ENCODE measurements at regions not wholly inside any gene's neighbourhood (a gene's known extent, or its start where the extent isn't known, plus 50 kb on each side); places are given as distances from the start of the nearest gene placed in this dataset.

DNA sequence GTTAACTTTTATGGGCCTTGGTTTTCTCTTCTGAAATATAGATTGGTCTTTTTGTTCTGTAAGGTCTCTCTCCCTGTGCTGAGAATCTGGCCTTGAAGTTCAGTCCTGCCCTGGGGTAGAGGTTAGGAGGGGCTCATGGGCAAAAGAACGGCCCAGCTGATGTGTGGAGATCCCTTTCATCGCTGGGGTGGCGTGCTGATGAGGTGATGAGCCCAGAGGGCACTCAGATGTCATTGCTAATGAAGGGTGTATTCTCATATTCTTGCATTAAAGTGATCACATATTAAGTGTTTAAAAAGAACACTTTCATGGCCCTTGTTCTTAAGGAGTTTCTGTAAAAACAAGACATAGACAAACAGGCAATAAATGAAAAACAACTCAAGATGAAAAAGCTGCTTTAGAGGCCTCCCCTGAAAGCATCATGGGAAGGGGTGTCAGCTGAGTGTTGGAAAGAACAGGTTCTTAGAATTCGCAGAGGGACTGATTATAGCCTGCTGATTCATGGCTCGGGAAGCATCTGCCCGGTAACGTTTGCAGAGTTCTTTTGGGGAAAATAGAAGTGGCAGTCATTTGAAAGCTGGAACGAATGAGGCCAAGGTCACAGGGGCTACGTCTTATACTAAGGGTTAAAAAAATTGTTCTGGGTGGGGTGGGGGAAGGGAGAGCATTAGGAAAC is 72.5 kb upstream of the GPR158 start:
- Histone ChIP-seq H3K23ac (ENCODE audit: low read length) (no peak overlapping the region), H3K18ac (ENCODE audit: low read length) (no peak overlapping the region), H3K4me3 (ENCODE audit: low read length) (no peak overlapping the region), H4K5ac (ENCODE audit: low read length) (no peak overlapping the region), H3K4ac (ENCODE audit: low read depth, low read length) (no peak overlapping the region), H3K9ac (ENCODE audit: low read length) (no peak overlapping the region), H3K79me1 (ENCODE audit: low read length) (no peaks in the 10 kb centered on the region), H3K56ac (ENCODE audit: low read length) (no peak overlapping the region), H3K4me1 (ENCODE audit: control insufficient read depth, low read depth, low read length) (no peaks in the 10 kb centered on the region), H2AK5ac (ENCODE audit: low read length) (no peak overlapping the region), H3K27me3 (ENCODE audit: insufficient read depth, low read length, poor library complexity) (no peaks in the 10 kb centered on the region), H3K4me2 (ENCODE audit: low read length) (no peak overlapping the region), H3K36me3 (ENCODE audit: control insufficient read depth, insufficient read depth, low read length) (no peaks in the 10 kb centered on the region), H4K8ac (ENCODE audit: low read depth, low read length) (no peak overlapping the region), H2BK5ac (ENCODE audit: low read length) (no peak overlapping the region), H3K79me2 (ENCODE audit: control insufficient read depth, insufficient read depth, low read length) (no peaks in the 10 kb centered on the region), H2BK15ac (replicated peaks; ENCODE audit: low read depth) (no peak overlapping the region), H3K27ac (ENCODE audit: low read depth, low read length) (no peak overlapping the region), H2BK120ac (ENCODE audit: low read depth, low read length) (no peak overlapping the region)
- WGBS (ENCODE audit: extremely low coverage, insufficient coverage, low lambda C conversion rate) = no CpG with 5 or more reads among the region's 9 CpGs
- DNase-seq = no peak

DNA sequence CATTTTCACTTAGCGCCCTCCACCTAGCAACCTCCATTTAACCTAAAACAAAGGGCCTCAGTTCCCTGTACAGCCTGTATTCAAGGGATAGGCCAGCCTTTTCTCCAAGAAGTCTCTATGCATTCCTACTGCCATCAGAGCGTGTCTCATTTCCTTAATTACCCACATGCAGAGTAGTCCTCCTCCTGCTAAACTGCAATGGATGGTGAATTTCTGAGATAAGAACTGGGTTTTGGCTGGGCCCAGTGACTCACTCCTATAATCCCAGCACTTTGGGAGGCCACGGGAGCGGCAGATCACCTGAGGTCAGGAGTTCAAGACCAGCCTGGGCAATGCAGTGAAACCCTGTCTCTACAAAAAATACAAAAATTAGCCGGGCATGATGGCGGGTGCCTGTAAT is 71.1 kb upstream of the GPR158 start:
- no peaks in the 10 kb centered on the region for H3K36me3 ChIP-seq (ENCODE audit: control insufficient read depth, insufficient read depth, low read length)
- no peak overlapping the region for H2BK15ac ChIP-seq (replicated peaks; ENCODE audit: low read depth)
- H3K27ac ChIP-seq (ENCODE audit: low read depth, low read length) = no peak overlapping the region

DNA sequence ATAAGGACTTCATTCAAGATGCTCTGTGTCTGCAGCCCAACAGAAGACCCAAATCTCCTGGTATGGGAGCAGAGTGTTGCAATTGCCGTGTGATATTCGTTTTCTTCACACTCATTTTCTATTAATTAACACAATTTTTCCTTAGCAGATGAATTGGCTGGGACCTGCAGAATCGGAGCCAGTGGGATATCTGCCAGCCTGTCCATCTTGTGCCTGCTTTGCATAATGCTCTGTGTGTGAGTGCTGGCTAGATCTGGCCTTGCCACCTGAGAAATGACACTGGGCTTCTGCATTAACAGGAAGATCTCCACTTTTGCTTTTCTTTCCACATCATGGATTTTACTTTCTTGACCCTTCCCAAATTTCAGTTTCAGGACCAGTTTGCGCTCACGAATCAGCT is 70.4 kb upstream of the GPR158 start:
- WGBS (ENCODE audit: extremely low coverage, insufficient coverage, low lambda C conversion rate) = no CpG with 5 or more reads among the region's 5 CpGs
- no peak overlapping the region for H2BK5ac ChIP-seq (ENCODE audit: low read length)
- H3K27me3 ChIP-seq (ENCODE audit: insufficient read depth, low read length, poor library complexity) = no peaks in the 10 kb centered on the region

More for the DNA sequence above, 71.1 kb upstream of the GPR158 start:
- Histone ChIP-seq H4K5ac (ENCODE audit: low read length) (no peak overlapping the region), H3K4me3 (ENCODE audit: low read length) (no peak overlapping the region), H3K4me2 (ENCODE audit: low read length) (no peak overlapping the region), H4K8ac (ENCODE audit: low read depth, low read length) (no peak overlapping the region), H3K4me1 (ENCODE audit: control insufficient read depth, low read depth, low read length) (no peaks in the 10 kb centered on the region), H3K4ac (ENCODE audit: low read depth, low read length) (no peak overlapping the region), H2BK5ac (ENCODE audit: low read length) (no peak overlapping the region), H3K79me2 (ENCODE audit: control insufficient read depth, insufficient read depth, low read length) (no peaks in the 10 kb centered on the region), H3K23ac (ENCODE audit: low read length) (no peak overlapping the region), H3K56ac (ENCODE audit: low read length) (no peak overlapping the region), H3K27me3 (ENCODE audit: insufficient read depth, low read length, poor library complexity) (no peaks in the 10 kb centered on the region), H2BK120ac (ENCODE audit: low read depth, low read length) (no peak overlapping the region), H2AK5ac (ENCODE audit: low read length) (no peak overlapping the region), H3K9ac (ENCODE audit: low read length) (no peak overlapping the region), H3K79me1 (ENCODE audit: low read length) (no peaks in the 10 kb centered on the region), H3K18ac (ENCODE audit: low read length) (no peak overlapping the region)
- no CpG with 5 or more reads among the region's 6 CpGs for WGBS (ENCODE audit: extremely low coverage, insufficient coverage, low lambda C conversion rate)
- DNase-seq = no peak

DNA sequence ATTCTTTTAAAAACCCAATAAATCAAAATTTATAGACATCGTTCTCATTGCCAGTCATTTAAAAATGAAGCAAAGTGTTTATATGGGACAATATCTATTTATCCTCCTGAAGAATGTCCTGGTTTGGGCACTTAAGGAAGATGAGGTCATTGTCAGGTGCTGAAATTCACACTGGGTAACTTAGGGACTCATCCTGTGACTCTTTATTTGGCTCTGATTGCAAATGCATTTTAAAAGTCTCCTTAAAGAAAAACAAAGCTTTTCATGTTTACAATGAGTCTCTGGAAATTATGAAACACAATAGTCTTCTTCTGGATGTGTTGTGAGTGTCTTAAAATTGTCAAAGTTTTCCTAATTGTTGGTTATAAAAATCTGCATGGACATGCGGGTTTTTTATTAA is 69.5 kb upstream of the GPR158 start:
- Histone ChIP-seq H4K8ac (ENCODE audit: low read depth, low read length) (no peak overlapping the region), H3K79me2 (ENCODE audit: control insufficient read depth, insufficient read depth, low read length) (no peaks in the 10 kb centered on the region), H3K56ac (ENCODE audit: low read length) (no peak overlapping the region), H2AK5ac (ENCODE audit: low read length) (no peak overlapping the region), H3K4me1 (ENCODE audit: control insufficient read depth, low read depth, low read length) (no peaks in the 10 kb centered on the region), H3K4me3 (ENCODE audit: low read length) (no peak overlapping the region), H2BK120ac (ENCODE audit: low read depth, low read length) (no peak overlapping the region), H3K4me2 (ENCODE audit: low read length) (no peak overlapping the region), H3K9ac (ENCODE audit: low read length) (no peak overlapping the region), H3K79me1 (ENCODE audit: low read length) (no peaks in the 10 kb centered on the region), H2BK15ac (replicated peaks; ENCODE audit: low read depth) (no peak overlapping the region), H3K36me3 (ENCODE audit: control insufficient read depth, insufficient read depth, low read length) (no peaks in the 10 kb centered on the region), H4K5ac (ENCODE audit: low read length) (no peak overlapping the region), H3K27me3 (ENCODE audit: insufficient read depth, low read length, poor library complexity) (no peaks in the 10 kb centered on the region), H3K4ac (ENCODE audit: low read depth, low read length) (no peak overlapping the region), H3K18ac (ENCODE audit: low read length) (no peak overlapping the region), H3K27ac (ENCODE audit: low read depth, low read length) (no peak overlapping the region), H3K23ac (ENCODE audit: low read length) (no peak overlapping the region), H2BK5ac (ENCODE audit: low read length) (no peak overlapping the region)
- WGBS (ENCODE audit: extremely low coverage, insufficient coverage, low lambda C conversion rate) = no CpG with 5 or more reads among the region's 2 CpGs
- DNase-seq = no peak

More for the DNA sequence above, 70.4 kb upstream of the GPR158 start:
- no peak overlapping the region for H2AK5ac ChIP-seq (ENCODE audit: low read length)
- no peak overlapping the region for H3K23ac ChIP-seq (ENCODE audit: low read length)
- no peak overlapping the region for H3K4me3 ChIP-seq (ENCODE audit: low read length)
- no peak overlapping the region for H3K27ac ChIP-seq (ENCODE audit: low read depth, low read length)
- no peak overlapping the region for H3K9ac ChIP-seq (ENCODE audit: low read length)
- H3K79me2 ChIP-seq (ENCODE audit: control insufficient read depth, insufficient read depth, low read length) = no peaks in the 10 kb centered on the region
- no peak overlapping the region for H3K18ac ChIP-seq (ENCODE audit: low read length)
- H3K4ac ChIP-seq (ENCODE audit: low read depth, low read length) = no peak overlapping the region
- H3K4me1 ChIP-seq (ENCODE audit: control insufficient read depth, low read depth, low read length) = no peaks in the 10 kb centered on the region
- H4K8ac ChIP-seq (ENCODE audit: low read depth, low read length) = no peak overlapping the region
- no peaks in the 10 kb centered on the region for H3K36me3 ChIP-seq (ENCODE audit: control insufficient read depth, insufficient read depth, low read length)
- H2BK15ac ChIP-seq (replicated peaks; ENCODE audit: low read depth) = no peak overlapping the region
- H3K56ac ChIP-seq (ENCODE audit: low read length) = no peak overlapping the region
- no peaks in the 10 kb centered on the region for H3K79me1 ChIP-seq (ENCODE audit: low read length)
- H4K5ac ChIP-seq (ENCODE audit: low read length) = no peak overlapping the region
- no peak overlapping the region for H3K4me2 ChIP-seq (ENCODE audit: low read length)
- no peak overlapping the region for H2BK120ac ChIP-seq (ENCODE audit: low read depth, low read length)
- no peak for DNase-seq

DNA sequence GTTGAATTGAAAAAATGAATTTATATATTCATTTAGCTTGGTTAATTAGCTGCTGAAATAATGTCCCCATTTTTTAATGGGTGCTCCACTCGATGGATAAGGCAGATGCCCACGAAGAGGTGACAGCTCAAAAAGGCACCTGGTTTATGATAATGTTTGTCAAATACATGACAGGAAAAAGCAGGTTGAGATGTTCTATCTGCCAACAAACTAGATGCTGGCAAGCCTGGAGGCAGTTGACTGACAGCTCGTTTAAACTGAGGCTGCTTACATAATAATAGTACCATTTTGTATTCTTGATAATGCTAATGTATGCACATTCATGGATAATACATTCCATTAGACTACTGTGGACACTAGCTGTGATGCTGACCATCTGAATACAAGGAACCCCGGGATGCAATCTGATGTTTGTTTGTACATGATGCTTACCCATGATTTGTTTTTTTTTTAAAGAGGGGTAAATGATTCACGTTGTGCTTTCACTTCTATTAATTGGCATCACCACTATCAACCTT is 69.0 kb upstream of the GPR158 start:
- H3K27ac ChIP-seq (ENCODE audit: low read depth, low read length) = no peak overlapping the region
- no peaks in the 10 kb centered on the region for H3K79me2 ChIP-seq (ENCODE audit: control insufficient read depth, insufficient read depth, low read length)
- no peak overlapping the region for H3K18ac ChIP-seq (ENCODE audit: low read length)
- no peak overlapping the region for H2BK5ac ChIP-seq (ENCODE audit: low read length)
- H2AK5ac ChIP-seq (ENCODE audit: low read length) = no peak overlapping the region
- no peak overlapping the region for H2BK120ac ChIP-seq (ENCODE audit: low read depth, low read length)
- H4K8ac ChIP-seq (ENCODE audit: low read depth, low read length) = no peak overlapping the region
- H3K4me1 ChIP-seq (ENCODE audit: control insufficient read depth, low read depth, low read length) = no peaks in the 10 kb centered on the region
- H3K4me3 ChIP-seq (ENCODE audit: low read length) = no peak overlapping the region
- no peaks in the 10 kb centered on the region for H3K27me3 ChIP-seq (ENCODE audit: insufficient read depth, low read length, poor library complexity)
- no peak for DNase-seq
- no peak overlapping the region for H2BK15ac ChIP-seq (replicated peaks; ENCODE audit: low read depth)
- H3K56ac ChIP-seq (ENCODE audit: low read length) = no peak overlapping the region
- H3K36me3 ChIP-seq (ENCODE audit: control insufficient read depth, insufficient read depth, low read length) = no peaks in the 10 kb centered on the region
- H3K23ac ChIP-seq (ENCODE audit: low read length) = no peak overlapping the region
- H3K79me1 ChIP-seq (ENCODE audit: low read length) = no peaks in the 10 kb centered on the region
- WGBS (ENCODE audit: extremely low coverage, insufficient coverage, low lambda C conversion rate) = no CpG with 5 or more reads among the region's 5 CpGs
- H4K5ac ChIP-seq (ENCODE audit: low read length) = no peak overlapping the region
- H3K4me2 ChIP-seq (ENCODE audit: low read length) = no peak overlapping the region
- H3K4ac ChIP-seq (ENCODE audit: low read depth, low read length) = no peak overlapping the region
- H3K9ac ChIP-seq (ENCODE audit: low read length) = no peak overlapping the region

DNA sequence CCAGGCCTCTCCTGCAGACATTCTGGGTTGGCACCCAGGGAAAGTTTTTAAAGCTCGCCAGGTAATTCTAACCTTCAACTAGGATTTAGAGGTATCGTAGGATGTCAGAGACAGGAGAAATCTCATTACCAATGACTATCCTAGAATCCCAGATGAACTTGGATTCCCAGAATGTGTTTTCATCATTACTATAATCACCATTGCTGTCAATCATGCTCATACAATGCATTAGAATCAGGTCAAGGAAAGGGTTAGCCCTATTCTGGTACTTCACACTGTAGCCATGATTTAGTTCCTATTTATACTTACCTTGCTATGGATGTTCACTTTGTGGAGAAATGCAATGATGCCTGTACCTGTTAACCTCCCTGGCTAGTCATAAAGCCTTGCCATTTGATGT is 67.0 kb upstream of the GPR158 start:
- H3K4me2 ChIP-seq (ENCODE audit: low read length) = no peak overlapping the region
- H2BK15ac ChIP-seq (replicated peaks; ENCODE audit: low read depth) = no peak overlapping the region
- no peak overlapping the region for H4K5ac ChIP-seq (ENCODE audit: low read length)
- H3K56ac ChIP-seq (ENCODE audit: low read length) = no peak overlapping the region
- no peaks in the 10 kb centered on the region for H3K4me1 ChIP-seq (ENCODE audit: control insufficient read depth, low read depth, low read length)
- H3K18ac ChIP-seq (ENCODE audit: low read length) = no peak overlapping the region
- no peak overlapping the region for H2BK120ac ChIP-seq (ENCODE audit: low read depth, low read length)
- no peak overlapping the region for H3K4ac ChIP-seq (ENCODE audit: low read depth, low read length)
- WGBS (ENCODE audit: extremely low coverage, insufficient coverage, low lambda C conversion rate) = no CpG with 5 or more reads among the region's 2 CpGs
- no peak overlapping the region for H3K23ac ChIP-seq (ENCODE audit: low read length)
- H3K4me3 ChIP-seq (ENCODE audit: low read length) = no peak overlapping the region
- H3K36me3 ChIP-seq (ENCODE audit: control insufficient read depth, insufficient read depth, low read length) = no peaks in the 10 kb centered on the region
- no peak overlapping the region for H2AK5ac ChIP-seq (ENCODE audit: low read length)
- no peaks in the 10 kb centered on the region for H3K79me2 ChIP-seq (ENCODE audit: control insufficient read depth, insufficient read depth, low read length)
- no peak overlapping the region for H2BK5ac ChIP-seq (ENCODE audit: low read length)
- DNase-seq = no peak
- no peak overlapping the region for H3K27ac ChIP-seq (ENCODE audit: low read depth, low read length)
- no peak overlapping the region for H3K9ac ChIP-seq (ENCODE audit: low read length)
- no peaks in the 10 kb centered on the region for H3K27me3 ChIP-seq (ENCODE audit: insufficient read depth, low read length, poor library complexity)
- no peaks in the 10 kb centered on the region for H3K79me1 ChIP-seq (ENCODE audit: low read length)
- H4K8ac ChIP-seq (ENCODE audit: low read depth, low read length) = no peak overlapping the region

All from mesendoderm (in vitro differentiated cells).